IPS-20b (cell line): ENCODE measurements at regions not wholly inside any gene's neighbourhood (a gene's known extent, or its start where the extent isn't known, plus 50 kb on each side); places are given as distances from the start of the nearest gene placed in this dataset.

Experiments used
- H3K27ac ChIP-seq: one replicate; pipeline ENCODE4 v1.5.1; 2013; ENCODE audit warnings: low read length
- H3K27me3 ChIP-seq: 2 replicates; pipeline ENCODE4 v1.6.1; 2013; ENCODE audit warnings: mild to moderate bottlenecking, low read length, inconsistent platforms; ENCODE audit not compliant: insufficient read depth
- H3K36me3 ChIP-seq: 2 replicates; pipeline ENCODE4 v1.6.1; 2013; ENCODE audit warnings: low read depth, mild to moderate bottlenecking, inconsistent platforms, low read length, moderate library complexity; ENCODE audit not compliant: insufficient read depth
- H3K4me1 ChIP-seq: 2 replicates; pipeline ENCODE4 v1.6.1; 2013; ENCODE audit warnings: mild to moderate bottlenecking, control low read depth, inconsistent platforms, low read length, moderate library complexity; ENCODE audit not compliant: insufficient read depth
- H3K4me3 ChIP-seq: 2 replicates; pipeline ENCODE4 v1.5.1; 2013; ENCODE audit warnings: mild to moderate bottlenecking, low read length, inconsistent platforms
- H3K9ac ChIP-seq: 2 replicates; pipeline ENCODE4 v1.6.1; 2013; ENCODE audit warnings: low read depth, mild to moderate bottlenecking, inconsistent platforms, low read length, moderate library complexity
- H3K9me3 ChIP-seq: 2 replicates; pipeline ENCODE4 v1.6.1; 2013; ENCODE audit warnings: mild to moderate bottlenecking, low read depth, low read length, inconsistent platforms; ENCODE audit not compliant: insufficient read depth

- no peaks in the 10 kb centered on the region for H3K27me3 ChIP-seq
- no peak overlapping the region for H3K4me3 ChIP-seq
- H3K36me3 ChIP-seq = no peaks in the 10 kb centered on the region
- H3K9me3 ChIP-seq = no peaks in the 10 kb centered on the region
- H3K4me1 ChIP-seq = no peaks in the 10 kb centered on the region
- H3K27ac ChIP-seq = no peak overlapping the region
- H3K9ac ChIP-seq = no peak overlapping the region
Observed at GRCh38 chr5:65086234-65086890, 317.6 kb downstream of the CWC27 start.

- H3K9ac ChIP-seq = no peak overlapping the region
- H3K4me1 ChIP-seq = no peaks in the 10 kb centered on the region
- no peak overlapping the region for H3K27ac ChIP-seq
- H3K4me3 ChIP-seq = no peak overlapping the region
- no peaks in the 10 kb centered on the region for H3K27me3 ChIP-seq
- H3K9me3 ChIP-seq = no peaks in the 10 kb centered on the region
- no peaks in the 10 kb centered on the region for H3K36me3 ChIP-seq
Observed at GRCh38 chr5:65087154-65087553, 318.4 kb downstream of the CWC27 start.

GRCh38 chr5:65094279-65094678 is 325.5 kb downstream of the CWC27 start:
- Histone ChIP-seq H3K27ac (no peak overlapping the region), H3K4me1 (no peaks in the 10 kb centered on the region), H3K27me3 (no peaks in the 10 kb centered on the region), H3K9me3 (no peaks in the 10 kb centered on the region), H3K9ac (no peak overlapping the region), H3K4me3 (no peak overlapping the region), H3K36me3 (no peaks in the 10 kb centered on the region)

GRCh38 chr5:65098393-65098792 is 329.7 kb downstream of the CWC27 start:
- H3K27ac ChIP-seq = no peak overlapping the region
- no peaks in the 10 kb centered on the region for H3K36me3 ChIP-seq
- no peak overlapping the region for H3K9ac ChIP-seq
- H3K9me3 ChIP-seq = no peaks in the 10 kb centered on the region
- H3K27me3 ChIP-seq = no peaks in the 10 kb centered on the region
- no peak overlapping the region for H3K4me3 ChIP-seq
- peaks cover 4% of the 10 kb centered on the region; the same call in 1 of the 2 replicates for H3K4me1 ChIP-seq
